Heart left ventricle (tissue), 13 donors: ENCODE measurements at regions not wholly inside any gene's neighbourhood (a gene's known extent, or its start where the extent isn't known, plus 50 kb on each side); places are given as distances from the start of the nearest gene placed in this dataset.

Experiments
- POLR2A ChIP-seq, 2 donors: fragments of 450-650 bp; IDR thresholded peaks; one replicate each; pipeline ENCODE4 v1.6.1; 2017; ENCODE audit warnings: antibody characterized with exemption in 2 of 2, mild to moderate bottlenecking in 2 of 2, moderate library complexity in 2 of 2
- TF ChIP-seq, protein P1 (sequence below), 12 donors: fragments of 200-600 bp; sonication (generic) in 4 of 12; IDR thresholded peaks; one replicate each; pipeline versions ENCODE4 v1.5.0 to v1.8.0; 2018 to 2022; ENCODE audit warnings: antibody characterized with exemption in 12 of 12, mild to moderate bottlenecking in 5 of 12
- donor health status: ischemic (EF 13 %, LVEDD 7.1; RV severe dilation, severe dysfunction).
- donor health status: DM: no; HTN: yes; CAD: no.
- donor health status: DM: no; HTN: no; CAD: no.
- donor health status: ischemic (EF 25% LVEDD 6.9; RV normal size, moderate dysfunction).
- donor health status: ischemic (EF 25% LVEDD 5.7; RV mildly dilated, moderate dysfunction).
- donor health status: ischemic (EF 35%, LVEDD 5.7; RV mildly dilated, moderate dysfunction).
- donor health status: nonischemic (EF 11% LVEDD 7.7; RV severe dilation, severe dysfunction).
- donor health status: DM: yes; HTN: yes; CAD: no.
- donor health status: PGD.
- donor health status: ischemic (EF 29% LVEDD 5.4; RV normal size, mild dysfunction).
- donor health status: nonischemic (EF 23%, LVEDD 6.1; RV moderate dilation, normal function).

- TF ChIP-seq, protein P1, sequence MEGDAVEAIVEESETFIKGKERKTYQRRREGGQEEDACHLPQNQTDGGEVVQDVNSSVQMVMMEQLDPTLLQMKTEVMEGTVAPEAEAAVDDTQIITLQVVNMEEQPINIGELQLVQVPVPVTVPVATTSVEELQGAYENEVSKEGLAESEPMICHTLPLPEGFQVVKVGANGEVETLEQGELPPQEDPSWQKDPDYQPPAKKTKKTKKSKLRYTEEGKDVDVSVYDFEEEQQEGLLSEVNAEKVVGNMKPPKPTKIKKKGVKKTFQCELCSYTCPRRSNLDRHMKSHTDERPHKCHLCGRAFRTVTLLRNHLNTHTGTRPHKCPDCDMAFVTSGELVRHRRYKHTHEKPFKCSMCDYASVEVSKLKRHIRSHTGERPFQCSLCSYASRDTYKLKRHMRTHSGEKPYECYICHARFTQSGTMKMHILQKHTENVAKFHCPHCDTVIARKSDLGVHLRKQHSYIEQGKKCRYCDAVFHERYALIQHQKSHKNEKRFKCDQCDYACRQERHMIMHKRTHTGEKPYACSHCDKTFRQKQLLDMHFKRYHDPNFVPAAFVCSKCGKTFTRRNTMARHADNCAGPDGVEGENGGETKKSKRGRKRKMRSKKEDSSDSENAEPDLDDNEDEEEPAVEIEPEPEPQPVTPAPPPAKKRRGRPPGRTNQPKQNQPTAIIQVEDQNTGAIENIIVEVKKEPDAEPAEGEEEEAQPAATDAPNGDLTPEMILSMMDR (IDR thresholded peaks at IDR 0.05): no peak
- no peak for TF ChIP-seq POLR2A (IDR thresholded peaks at IDR 0.05)
These were observed 90.2 kb upstream of the TSPAN2 start for GRCh38 chr1:115179397-115180079.
